ENCODE measurements at regions not wholly inside any gene's neighbourhood (a gene's known extent, or its start where the extent isn't known, plus 50 kb on each side); places are given as distances from the start of the nearest gene placed in this dataset.
"Not testable (repeated sequence)": the region's sequence is repeated elsewhere in the genome, so short reads cannot be mapped to it uniquely, and the experiment has no call there.

DNA sequence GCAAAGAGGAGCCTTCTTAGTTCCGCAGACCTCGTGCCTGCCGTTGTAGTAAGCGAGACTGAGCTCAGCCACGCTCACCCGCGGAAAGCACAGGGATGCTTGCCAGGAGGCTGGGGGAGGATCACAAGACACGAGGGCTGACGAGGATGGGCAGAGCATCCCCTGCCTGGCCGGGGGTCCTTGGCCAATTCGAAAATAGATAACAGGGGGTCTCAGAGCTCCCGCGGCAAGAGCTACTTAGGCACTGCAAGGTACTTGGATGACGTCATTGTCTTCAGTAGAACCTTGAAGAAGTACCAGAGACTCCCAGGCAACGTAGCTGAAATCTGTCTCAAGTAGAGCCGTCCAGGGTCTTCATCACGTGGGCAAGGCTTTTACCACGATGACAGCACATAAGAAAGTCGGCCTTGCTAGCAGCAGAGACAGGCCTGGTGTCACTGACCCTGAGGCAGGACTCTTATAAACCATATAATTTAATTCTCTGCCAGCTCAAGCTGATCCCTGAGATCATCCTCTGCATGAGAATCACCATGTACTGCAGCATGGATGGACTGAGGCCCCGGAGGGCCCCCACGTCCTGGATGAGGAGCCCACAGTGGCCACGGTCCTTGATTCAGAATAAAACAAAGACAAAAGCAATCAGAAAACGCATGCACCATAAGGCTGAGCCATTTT, 81.9 kb downstream of the TMEM18 start:
- no peak for DNase-seq (ENCODE audit: low spot score)

DNA sequence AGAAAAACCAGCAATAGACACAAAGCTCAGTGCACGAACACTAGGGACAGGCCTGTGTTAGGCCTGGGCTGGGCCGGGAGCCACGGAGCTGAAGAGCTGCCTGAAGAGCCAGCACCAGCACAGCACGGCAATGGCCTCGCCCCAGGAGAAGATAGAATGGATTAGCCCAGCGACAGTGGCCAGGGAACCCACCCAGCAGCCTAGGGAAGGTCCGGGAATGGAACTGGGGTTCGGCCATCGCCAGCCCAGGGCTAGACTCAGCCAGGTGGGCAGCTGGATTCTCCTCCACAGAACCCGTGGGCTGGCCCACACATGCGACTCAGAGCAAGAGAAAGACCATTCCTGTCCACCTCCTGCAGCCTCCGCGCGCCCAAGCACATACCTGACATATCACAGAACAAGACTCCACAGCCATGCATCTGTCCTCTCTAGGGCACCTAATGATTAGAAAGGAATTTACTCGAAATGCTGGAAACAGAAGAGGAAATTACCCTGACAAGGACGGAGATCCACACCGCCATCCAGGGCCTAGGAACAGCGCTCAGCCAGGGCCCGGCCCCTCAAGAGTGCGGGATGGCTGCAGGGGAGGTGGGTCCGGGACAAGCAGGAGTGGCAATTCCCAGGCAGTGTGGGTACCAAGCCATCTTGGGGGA, 82.8 kb downstream of the TMEM18 start:
- DNase-seq (ENCODE audit: low spot score) = no peak

DNA sequence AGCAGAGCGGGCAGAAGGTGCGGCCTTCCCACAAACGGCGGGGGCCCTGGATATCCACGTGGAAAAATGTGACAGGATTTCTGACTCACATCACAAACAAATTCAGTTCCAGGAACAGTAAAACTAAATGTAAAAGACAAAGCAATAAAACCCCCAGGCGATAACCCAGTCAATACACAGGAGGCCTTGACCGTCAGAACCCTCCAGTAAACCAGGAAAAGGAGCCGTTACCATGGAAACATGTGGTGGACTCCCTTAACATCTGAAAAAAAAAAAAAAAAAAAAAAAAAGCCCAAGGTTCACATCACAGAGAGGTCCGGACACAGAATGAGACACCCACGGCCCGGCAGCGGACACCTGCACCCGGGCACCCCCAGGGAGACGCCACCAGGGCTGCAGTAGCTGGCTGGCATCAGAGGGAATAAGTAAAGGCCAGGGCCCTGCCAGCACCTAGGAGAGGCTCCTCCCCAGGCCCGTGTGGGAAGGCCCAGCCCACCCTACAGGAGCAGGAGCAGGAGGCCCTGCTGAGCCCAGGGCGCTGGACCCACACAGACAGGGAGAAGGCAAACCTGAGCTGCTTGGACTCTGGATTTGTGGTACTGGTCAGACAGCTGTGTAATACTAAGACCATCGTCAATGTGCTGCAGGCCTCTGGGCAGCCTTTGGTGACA, 83.7 kb downstream of the TMEM18 start:
- no peak for DNase-seq (ENCODE audit: low spot score)

DNA sequence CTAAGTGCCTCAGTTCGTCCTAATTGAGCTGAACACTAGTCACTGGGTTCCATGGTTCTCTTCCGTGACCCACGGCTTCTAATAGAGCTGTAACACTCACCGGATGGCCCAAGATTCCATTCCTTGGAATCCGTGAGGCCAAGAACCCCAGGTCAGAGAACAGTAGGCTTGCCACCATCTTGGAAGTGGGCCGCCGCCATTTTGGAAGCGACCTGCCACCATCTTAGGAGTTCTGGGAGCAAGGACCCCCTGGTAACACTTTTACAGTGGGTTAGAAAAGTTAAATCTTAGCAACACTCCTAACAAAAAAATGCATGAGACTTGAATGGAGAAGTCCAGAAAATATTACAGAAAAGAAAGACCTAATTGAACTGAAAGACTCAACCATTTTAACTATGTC, 84.5 kb downstream of the TMEM18 start:
- DNase-seq (ENCODE audit: low spot score) = no peak

DNA sequence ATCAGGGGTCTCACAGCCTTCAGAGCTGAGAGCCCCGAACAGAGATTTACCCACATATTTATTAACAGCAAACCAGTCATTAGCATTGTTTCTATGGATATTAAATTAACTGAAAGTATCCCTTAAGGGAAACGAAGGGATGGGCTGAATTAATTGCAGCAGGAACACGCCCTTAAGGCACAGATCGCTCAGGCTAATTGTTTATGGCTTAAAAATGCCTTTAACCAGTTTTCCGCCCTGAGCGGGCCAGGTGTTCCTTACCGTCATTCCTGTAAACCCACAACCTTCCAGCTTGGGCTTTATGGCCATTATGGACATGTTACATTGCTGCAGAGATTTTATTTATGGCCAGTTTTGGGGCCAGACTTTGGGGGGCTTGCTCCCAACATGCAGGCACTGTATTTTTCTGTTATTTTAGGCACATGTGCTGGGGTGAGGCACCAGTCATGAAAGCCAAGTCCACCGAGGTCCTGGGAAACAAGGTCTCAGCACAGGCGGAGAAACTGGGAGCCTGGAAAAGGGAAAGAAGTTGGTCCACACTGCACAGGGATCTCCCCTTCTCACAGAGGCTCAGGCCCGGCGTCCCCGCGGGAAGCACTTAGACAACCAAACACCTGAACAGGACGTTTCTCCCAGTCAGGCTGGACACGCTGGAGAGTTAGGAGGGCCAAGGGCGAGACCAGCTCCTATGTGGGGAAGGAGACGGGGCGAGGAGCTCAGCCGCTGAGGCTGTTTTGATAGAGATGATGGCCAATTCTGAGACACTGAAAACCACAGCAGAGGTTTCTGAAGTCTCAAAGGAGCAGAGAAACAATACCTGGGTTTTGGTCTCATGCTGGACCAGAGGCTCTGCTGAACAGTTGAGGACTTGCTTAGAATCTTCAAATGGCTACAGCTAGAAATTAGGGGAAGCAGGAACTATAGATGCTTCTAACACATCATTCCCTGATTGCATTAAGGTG, 86.7 kb downstream of the TMEM18 start:
- no peak for DNase-seq (ENCODE audit: low spot score)

DNA sequence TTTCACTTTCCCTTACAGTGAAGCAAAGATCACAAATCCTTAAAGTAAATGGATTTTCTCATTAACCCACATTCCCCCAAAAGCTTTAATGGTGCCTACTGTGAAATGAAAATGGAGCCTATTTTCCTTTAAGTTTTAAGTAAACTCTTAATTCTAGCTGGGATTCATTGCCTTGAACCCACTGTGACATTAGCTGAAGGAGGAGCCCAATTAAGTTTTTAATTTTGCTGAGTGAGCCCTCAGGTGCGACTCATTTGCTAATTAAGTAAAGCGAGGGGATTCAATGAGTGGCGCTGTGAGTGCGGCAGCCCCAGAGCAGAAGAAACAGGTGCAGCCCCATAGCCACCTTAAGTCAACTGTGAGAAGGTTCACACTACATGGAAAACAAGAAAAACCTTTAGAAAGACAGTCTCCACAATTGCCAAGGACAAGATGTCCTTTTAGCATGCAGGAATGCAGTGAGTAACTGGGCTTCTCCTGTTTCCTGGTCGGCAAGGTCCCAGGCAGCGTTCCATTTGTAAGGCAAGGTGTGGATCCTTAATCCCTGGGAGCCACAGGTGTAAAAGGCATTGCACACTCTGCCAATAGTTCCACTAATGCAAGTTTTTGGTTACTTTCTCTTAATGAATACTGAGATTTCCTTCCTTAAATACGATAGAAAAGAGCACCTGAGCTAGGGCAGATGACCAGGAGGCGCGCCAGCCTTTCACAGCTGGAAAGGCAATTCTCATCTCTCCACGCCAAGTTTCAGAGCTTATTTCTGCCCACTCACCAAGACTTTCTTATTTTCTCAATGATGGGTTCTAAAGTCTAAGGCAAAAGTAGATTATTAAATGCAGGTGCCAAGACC, 87.7 kb downstream of the TMEM18 start:
- DNase-seq (ENCODE audit: low spot score) = no peak

DNA sequence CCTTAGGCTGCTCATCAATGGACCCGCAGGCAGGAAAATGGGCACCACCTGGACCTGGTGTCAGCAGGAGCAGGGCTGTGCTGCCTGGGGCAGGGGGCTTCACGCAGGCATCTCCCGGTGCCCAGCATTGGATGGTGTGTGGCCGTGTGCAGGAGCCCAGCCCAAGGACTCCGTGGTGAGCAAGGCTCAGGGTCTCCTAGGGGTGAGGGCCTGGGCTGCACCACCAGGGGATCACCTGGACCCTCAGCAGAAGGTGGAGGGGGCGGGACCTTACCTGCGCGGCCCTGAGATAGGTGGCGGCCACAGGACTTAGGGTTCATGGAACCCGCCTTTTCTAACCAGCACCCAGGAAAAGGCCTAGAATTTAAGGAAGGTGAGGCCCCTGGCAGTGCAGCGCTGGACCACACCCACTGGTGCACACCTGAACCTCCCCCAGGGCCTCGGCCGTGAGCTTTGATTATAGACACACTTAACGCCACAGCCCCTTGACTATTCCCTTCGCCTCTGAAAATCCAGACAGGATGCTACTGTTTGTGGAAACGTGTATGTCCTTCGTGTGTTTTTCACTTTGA, 89.0 kb downstream of the TMEM18 start:
- no peak for DNase-seq (ENCODE audit: low spot score)

DNA sequence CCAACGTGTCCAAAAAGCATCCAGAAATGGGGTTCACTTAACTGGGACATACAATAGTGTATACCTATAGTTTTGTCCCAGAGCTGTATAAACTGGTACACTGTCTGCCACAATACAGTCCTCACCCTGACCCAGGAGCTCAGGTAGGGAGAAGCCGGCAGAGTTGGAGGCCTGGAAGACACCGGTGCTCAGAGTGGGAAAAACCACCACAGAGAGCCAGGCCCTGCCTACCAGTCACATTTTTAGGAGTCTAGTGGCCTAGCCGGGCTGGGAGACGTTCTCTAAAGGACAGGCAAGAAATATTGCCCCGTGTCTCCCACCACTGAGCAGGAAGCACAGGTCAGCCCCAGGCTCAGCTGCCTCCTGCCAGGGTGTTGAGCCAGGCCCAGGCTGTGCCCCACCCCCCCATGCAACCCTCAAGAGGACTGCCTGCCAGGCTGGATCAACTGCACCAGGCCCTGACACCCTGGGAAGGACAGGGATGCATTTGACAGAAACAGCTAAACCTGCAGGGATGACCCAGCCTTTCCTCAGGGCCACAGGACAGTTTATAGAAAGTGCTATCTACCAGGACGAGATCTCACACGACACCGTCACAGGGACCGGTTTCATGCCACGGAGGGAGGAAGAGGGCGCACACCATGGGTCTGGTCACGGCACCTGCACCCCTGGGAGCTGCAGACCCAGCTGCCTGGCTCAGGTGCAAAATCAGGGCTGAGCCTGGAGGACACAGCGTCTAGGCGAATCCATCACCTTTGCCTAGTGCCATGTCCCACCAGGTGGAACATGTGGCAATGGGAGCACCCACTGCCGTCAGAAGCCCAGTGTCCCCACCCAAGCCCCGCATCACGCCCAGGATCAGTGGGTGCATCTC, 89.9 kb downstream of the TMEM18 start:
- no peak for DNase-seq (ENCODE audit: low spot score)

DNA sequence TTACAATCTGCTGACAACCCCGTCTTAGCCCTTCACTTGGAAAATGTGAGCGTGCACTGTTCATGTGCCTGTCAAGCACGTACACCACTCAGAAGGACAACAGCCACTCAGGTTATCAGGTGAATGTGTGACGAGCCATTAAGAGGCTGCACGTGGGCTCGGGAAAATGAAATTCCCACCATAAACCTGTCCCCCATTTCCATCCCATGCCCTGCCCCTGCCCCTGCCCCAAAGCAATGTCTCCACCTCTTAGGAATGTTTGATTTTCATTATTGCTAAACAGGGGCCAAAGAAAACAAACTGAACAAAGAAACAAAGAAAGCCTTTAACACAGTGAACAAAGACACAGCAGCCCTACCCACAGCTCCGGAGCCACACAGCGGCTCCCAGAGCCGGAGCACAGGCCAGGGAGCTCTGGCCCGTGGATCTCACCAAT, 90.5 kb downstream of the TMEM18 start:
- DNase-seq (ENCODE audit: low spot score) = no peak

DNA sequence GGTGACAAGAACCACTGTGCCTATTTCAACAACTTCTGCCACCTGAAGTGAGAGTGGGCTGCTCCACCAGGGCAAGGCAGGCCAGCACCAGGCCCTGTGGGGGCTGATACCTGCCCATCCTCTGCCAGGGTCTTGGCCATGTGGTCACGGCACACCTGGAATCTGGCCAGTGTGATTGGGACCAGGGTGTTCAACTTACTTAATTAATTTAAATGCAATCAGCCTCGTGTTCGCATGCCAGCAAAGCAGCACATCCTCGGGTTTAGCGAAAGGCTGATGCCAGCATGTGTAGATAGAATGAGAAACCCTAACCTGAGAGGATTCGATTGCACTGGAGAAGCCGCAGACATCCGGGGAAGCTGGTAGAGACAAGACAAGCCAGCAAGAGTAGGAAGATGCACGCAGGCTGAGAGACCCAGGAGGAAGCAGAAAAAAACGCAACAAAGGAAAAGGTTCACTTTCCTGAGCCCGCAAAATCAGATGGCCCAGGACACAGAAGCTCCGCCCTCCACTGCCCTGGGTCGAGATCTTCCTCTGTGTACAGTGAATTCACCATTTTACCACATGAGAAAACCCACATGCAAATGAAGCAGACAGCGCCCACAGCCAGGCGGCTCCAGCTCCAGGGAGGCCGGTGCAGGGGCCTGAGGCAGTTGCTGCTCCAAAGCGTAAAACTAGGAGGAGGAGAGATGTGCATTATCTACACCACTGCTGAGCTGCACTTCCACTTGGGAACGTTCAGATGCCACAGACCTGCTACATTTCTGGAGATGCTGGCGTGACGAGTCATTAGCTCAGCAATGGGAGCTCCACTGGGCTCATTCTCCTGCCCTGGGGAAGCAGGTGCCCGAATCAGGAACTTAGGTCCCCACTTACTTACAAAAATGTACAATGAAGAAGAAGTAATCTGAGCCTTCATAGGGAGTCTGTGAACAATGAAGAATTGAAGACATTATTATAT, 92.1 kb downstream of the TMEM18 start:
- no peak for DNase-seq (ENCODE audit: low spot score)

DNA sequence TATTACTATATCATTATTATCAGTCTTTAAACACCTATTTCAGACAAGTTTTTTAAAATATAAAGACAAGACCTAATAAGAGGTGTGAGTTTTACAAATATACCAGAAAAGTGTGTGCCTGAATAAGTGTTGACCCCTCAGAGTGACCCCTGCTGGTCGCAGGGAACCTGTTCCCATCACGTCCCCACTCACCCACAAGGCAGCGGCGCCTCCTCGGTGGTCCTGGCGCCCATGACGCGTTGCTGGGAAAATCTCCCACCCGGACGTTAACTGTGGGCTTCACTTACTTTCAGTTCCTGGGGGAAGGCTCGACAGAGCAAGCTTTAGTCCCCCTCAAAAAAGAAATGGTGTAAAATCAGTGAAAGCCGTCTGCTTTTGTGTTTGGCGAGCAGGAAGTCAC, 93.5 kb downstream of the TMEM18 start:
- no peak for DNase-seq (ENCODE audit: low spot score)

DNA sequence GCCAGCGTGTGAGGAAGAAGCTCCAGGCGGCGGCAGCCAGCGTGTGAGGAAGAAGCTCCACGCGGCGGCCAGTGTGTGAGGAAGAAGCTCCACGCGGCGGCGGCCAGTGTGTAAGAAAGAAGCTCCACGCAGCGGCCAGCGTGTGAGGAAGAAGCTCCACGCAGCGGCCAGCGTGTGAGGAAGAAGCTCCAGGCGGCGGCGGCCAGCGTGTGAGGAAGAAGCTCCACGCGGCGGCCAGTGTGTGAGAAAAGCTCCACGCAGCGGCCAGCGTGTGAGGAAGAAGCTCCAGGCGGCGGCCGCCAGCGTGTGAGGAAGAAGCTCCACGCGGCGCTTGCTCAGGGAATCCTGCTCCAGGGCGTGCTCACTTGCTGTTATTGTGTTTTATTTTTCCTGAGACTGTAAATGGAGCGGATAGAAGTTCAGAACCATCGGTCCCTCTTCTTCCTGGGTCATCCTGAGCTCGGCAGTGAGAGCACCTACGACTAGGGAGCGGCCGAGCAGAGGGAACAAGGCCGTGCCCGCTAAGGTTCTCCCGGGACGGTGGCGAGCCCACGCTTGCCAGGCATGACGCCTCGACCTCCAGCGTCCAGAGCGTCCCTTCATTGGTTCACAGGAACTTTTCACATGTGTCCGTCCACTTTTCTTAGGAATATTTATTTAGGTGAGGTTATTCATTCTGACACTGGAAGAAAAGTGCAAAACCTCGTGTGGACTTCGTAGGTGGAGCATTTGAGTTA, 94.2 kb downstream of the TMEM18 start:
- DNase-seq (ENCODE audit: low spot score) = no peak

DNA sequence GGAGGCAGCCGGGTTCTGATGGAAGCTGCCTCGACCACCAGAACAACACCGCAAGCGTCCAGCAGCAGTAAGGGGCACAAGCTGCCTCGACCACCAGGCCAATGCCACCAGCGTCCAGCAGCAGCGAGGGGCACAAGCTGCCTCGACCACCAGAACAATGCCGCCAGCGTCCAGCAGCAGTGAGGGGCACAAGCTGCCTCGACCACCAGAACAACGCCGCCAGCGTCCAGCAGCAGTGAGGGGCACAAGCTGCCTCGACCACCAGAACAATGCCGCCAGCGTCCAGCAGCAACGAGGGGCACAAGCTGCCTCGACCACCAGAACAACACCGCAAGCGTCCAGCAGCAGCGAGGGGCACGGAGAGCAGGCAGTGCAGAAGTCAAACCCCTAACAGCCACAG, 94.9 kb downstream of the TMEM18 start:
- DNase-seq (ENCODE audit: low spot score) = not testable (repeated sequence)

DNA sequence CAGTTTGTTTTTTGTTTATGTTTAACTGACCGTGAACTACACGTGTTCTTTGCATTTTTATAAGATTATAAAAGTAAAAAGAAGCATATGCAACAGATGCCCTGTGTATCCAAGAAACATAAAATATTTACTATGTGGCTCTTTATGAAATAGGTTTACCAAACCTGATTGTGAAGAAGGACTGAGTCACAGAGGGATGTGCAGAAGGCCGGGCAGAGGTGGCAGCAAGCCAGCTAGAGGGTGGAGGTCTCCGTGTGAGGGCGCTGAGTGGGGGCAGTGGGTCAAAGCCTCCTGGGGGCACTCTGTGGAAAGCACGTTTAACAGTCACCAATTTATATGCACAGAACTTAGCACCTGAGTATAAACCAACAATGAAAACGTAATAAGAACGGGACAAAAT, 97.2 kb downstream of the TMEM18 start:
- DNase-seq (ENCODE audit: low spot score) = no peak

DNA sequence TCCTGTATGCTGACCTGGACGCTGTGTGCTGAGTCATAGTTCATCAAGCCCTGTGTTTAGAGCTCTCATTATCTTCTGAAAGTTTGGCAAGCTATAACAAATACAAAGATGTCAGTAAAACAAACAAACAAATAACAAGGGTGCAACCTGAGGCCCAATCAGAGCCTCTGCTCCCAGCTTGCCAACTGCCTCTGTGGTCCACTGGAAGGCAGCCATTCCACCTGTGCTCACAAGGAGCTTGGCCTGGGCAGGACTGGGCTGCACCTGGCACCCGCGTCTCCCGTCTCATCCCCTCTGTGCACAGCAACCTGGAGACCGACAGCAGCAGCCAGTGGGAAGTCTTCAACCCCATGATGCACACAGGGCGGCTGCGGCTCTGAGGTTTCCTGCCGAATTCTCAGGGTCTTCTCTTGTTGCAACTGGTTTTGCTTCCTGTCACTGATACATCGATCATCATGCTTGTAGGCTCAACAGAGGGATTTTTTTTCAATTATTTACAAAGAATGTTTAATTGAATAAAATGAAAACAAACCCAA, 97.8 kb downstream of the TMEM18 start:
- no peak for DNase-seq (ENCODE audit: low spot score)

DNA sequence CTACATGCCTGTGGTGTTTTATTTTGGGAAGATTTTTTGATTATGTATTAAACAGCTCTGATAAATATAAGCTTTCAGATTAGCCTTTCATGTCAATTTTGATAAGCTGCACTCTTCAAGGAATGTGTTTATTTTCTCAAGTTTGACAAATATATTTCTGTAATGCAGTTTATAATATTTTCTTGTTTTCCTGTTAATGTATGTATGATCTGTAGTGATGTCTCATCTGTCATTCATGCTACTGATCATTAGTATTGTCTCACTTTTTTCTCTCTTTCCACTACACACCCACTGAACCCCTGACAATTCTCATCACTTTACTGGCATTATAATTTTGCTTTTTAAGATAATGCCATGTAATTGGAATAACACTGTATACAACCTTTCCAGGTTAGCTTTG, 100.9 kb downstream of the TMEM18 start:
- no peak for DNase-seq (ENCODE audit: low spot score)

DNA sequence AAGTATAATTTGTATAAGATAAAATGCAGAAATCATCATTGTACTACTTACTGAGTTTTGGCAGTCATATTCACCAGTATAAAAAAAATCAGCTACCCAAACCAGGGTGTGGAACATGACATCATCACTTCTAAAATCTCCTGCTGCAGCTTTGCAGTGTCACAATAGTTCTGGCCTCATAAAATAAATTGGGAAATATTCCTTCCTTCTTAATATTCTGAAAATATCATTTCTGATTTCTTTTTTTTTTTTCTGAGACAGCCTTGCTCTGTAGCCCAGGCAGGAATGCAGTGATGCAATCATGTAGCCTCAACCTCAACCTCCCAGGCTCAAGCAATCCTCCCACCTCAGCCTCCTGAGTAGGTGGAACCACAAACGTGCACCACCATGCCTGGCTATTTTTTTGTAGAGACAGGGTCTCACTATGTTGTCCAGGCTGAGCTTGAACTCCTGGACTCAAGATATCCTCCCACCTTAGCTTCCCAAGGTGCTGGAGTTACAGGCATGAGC, 101.4 kb downstream of the TMEM18 start:
- no peak for DNase-seq (ENCODE audit: low spot score)
